NCI-H2107 treated with DMSO at 0.1 percent for 48 hours (cell line): ENCODE measurements at regions not wholly inside any gene's neighbourhood (a gene's known extent, or its start where the extent isn't known, plus 50 kb on each side); places are given as distances from the start of the nearest gene placed in this dataset.
A peak's percentile ranks its signal among the peaks of the same experiment; 100 is the strongest.

Experiments
- DNase-seq: peaks from one replicate; lab custom pipeline; 2025; ENCODE audit not compliant: unreplicated experiment; lab: John Stamatoyannopoulos, UW

DNA sequence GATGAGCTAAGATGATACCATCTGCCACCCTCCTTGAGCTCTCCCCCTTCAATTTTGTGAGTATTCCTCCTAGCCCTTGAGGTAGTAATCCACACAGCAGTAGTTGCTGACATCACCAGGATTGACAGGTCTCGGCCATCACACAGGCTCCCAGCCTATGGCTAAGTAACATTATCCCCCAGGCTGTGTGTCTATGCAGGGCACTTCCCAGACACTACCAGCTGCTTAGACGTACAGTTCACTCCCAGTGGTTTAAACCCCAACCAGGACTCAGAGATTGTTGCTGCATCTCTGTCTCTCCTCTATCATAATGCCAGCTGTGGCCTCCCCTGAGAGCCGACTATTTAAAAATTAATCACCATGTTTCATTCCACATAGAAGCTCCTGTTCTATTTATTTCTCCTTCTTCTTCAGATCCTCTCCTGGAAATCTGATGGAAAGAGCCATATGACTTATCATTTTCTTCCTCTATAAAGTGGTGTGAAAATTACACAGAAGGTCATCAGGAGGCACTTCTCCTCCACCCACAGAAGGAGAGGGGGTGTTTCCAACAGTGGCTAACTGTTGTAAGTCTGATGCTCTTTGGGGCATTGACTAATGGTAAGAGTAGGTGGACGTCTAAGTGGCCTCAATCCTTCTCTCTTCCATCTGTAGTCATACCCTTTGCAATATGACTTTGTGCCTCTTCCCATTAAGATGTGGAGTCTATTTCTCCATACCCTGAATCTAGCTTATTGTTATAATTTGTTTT, 396.3 kb downstream of the SETD4 start:
- DNase-seq = peak; percentile 45

DNA sequence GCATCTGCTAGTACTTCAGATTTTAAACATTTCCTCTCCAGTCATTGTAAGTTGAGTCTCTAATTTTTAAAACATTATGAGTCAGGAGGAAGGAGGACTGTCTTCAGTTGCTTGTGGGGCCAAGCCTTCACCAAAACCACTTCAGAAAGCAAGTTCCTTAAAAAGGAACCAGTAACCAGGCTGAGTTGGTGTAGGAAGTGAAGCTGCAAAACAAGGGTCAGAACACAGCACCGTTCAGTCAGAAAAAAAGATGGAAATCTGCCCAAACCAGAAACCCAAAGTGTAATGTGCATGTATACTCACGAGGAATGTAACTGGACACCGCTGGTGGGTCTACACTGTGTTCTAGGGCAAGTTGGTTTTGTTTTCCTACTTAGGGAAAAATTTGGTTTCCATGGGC, 402.1 kb downstream of the SETD4 start:
- DNase-seq = no peak

DNA sequence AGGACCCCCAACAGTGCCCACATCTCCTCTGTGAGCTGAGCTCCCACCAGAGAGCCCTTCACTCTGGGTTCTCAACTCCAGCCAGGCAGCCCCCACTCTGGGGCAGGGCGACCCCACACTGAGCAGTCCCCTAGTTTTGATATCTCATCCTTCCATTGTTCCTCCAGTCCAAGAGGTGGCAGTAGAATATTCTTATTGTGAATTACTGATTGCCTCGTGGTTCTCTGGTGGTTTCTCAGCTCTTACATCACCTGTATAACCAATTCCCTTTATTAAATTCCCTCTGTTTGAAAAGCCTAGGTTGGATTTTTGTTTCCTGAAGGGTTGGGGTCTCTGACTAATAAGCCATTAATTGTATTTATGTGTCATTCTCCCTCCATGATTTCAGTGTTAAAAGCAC, 407.5 kb downstream of the SETD4 start:
- DNase-seq = no peak

DNA sequence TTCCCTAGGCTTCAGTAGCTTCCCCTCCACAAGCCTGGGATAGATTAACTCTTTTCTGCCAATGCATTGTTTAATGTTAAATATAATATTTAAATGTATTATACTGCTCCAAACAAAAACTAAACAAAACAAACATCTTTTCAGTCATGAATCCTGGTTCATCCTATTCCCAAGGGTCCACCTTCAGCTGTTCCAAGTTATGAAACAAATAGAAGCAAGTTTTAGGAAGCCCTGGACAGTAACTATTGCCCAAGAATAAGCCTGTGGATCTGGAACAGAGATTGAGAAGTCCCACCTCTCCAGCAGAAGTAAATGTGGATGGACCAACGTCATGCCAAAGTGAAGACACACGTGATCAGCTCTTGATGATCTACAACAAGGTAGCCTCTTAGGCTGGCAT, 408.1 kb downstream of the SETD4 start:
- no peak for DNase-seq

DNA sequence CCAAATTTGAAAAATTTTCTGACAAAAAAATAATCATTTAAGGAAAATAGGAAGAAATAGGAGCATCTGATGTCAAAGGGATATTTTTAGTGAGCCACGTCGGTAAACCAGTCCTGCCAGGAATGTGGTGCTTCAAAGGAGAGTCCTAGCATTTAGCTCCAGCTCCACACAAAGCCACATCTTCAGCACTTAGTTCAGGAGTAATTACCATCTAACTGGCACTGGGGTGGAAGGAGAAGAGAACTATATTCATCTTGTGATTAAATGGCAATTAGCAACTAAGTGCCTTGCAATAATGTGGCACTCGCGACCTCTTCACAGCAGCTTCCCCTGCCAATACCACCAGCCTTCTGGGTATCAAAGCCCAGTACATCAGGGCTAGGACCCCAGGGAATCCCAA, 409.1 kb downstream of the SETD4 start:
- DNase-seq = peak; percentile 33

DNA sequence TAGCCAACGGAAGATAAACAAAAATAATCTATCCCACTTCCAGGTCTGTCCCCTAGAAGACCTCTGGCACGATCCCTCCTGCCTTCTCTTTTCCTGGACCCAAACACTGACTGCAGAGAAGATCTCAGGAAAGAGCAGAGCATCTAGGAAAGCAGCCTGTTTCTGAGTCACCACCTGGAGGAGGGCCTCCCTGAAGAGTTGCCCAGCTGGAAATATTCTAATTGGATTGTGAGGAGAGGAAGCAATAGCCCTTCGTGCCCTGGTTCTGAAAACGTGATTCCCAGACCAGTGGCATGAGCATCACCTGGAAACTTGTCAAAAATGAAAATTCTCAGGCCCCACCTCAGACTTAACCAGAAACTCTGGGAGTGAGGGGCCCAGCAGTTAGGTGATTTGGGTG, 411.1 kb downstream of the SETD4 start:
- DNase-seq = no peak

GRCh38 chr21:35648512-35648911, 411.8 kb downstream of the SETD4 start:
- DNase-seq = peak; percentile 94

- DNase-seq = no peak
Measured at GRCh38 chr21:35646606-35647005, 413.7 kb downstream of the SETD4 start.

- DNase-seq = no peak
Measured at GRCh38 chr21:35645991-35646390, 414.3 kb downstream of the SETD4 start.

GRCh38 chr21:35644523-35644922, 415.8 kb downstream of the SETD4 start:
- DNase-seq = no peak

DNA sequence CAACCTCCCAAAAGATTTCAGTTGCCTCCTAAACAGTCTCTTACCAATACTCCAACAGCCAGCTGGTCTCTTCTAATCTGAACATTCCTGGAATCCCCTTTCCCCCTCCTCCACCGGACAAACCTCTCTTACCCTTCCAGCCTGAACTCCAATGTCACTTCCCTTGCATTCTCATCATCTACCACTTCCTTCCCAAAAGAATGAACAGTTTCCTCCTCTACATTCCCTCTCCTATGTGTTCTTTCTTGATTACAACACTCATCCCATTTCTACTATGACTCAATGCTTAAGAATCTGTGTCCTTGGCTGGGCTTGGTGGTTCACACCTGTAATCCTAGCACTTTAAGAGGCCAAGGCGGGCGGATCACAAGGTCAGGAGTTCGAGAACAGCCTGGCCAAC, 417.1 kb downstream of the SETD4 start:
- no peak for DNase-seq

- DNase-seq = no peak
Measured at GRCh38 chr21:35641271-35642016, 418.9 kb downstream of the SETD4 start.

DNA sequence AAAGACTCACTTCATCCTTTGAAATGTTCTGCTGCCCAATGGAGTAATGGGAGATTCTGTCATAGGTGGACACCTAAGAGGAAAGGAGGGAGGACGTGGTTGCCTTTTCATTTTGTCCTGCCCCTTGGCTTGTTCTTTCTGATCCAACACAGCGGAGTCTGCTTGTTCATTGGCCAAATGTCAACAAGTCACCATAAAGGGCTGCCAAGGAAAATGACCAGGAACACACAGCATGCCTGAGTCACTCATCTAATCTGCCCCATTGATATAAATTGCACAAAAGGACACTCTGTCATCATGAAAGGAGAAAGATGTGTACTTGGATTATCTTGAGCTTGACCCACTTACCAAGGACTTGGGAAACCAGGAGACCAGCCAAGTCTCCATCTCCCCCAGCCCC, 422.9 kb downstream of the SETD4 start:
- no peak for DNase-seq

GRCh38 chr21:35635994-35636393, 424.3 kb downstream of the SETD4 start:
- no peak for DNase-seq

DNA sequence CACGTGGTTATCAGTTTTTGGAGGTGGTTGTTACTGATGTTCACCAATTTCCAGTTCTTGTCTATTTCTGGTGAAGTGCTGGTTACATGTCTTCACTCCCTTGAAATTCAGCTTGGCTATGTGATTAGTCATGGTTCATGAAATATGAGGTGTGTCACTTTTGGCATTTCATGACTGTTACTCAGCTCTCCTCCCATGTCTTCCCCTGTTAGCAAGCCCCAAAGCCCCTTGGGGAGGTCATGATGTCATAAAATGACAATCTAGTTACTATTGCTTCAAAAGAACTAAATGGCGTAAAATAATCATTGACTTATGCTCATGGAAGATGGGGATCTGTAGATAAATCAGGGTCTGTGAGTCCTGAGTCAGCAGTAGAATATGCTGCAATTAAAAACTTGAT, 425.1 kb downstream of the SETD4 start:
- DNase-seq = no peak

GRCh38 chr21:35633501-35633900, 426.8 kb downstream of the SETD4 start:
- no peak for DNase-seq

- no peak for DNase-seq
Measured at GRCh38 chr21:35632711-35633110, 427.6 kb downstream of the SETD4 start.

DNA sequence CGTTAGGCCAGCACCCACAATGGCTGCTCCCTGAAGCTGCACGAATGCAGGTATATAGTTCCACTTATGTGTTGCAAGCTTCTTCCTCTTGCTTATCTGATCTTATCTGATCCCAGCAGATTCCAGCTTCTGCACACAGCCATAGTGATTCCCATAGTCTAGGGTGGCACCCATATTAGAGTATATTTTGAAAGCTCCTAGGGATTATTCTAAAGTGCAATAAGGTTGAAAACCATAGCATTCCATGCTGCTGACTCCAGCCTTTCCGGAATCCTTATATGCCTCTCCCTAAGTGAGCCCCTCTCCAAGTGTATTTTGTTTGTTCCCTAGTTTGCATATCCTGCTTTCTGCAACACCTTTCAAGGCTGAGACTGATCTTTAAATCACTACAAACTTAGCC, 432.0 kb downstream of the SETD4 start:
- DNase-seq = no peak

GRCh38 chr21:35627462-35627861, 432.9 kb downstream of the SETD4 start:
- DNase-seq = no peak

- DNase-seq = no peak
Measured at GRCh38 chr21:35625576-35625975, 434.8 kb downstream of the SETD4 start.

DNA sequence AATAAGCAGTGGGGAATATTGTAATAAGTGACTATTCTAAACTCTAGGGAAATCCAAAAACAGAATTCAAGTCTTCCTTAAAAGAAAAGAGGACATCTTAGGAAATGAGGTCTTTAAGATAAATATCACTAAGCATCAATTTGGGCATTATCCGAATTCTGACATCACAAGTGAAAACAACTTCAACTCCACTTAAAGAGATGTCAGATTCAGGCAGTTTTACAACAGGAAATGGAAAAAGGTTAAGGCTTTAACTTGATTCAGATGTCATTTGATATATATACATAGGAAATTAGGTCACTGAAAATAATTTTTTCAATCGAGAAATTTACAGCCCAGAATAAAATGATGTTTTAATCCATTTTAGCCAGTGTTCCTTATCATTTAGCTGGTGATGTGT, 435.4 kb downstream of the SETD4 start:
- no peak for DNase-seq

DNA sequence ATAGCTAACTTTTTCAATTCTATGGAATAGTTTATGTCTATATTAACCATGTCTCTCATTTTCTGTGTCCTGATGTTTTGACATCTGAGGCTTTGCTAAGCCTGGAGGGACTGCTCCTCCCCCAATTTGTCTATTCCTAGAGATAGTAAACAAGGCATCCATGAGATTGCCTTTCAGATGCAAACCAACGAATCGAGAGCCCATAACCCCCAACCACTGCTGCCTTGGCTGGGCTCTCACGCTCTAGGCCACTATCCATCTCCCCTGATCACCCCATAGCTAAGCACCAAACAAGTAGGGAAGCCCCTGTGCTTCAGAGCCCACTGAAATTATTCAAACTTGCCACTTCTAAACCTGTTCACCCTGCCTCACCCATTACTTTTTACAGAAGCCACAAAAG, 437.7 kb downstream of the SETD4 start:
- no peak for DNase-seq

GRCh38 chr21:35619184-35619583, 441.1 kb downstream of the SETD4 start:
- DNase-seq = no peak
